Activated CD4-positive, alpha-beta T cell treated with anti-CD3 and anti-CD28 coated beads for 48 hours (primary cell): ENCODE measurements at regions not wholly inside any gene's neighbourhood (a gene's known extent, or its start where the extent isn't known, plus 50 kb on each side); places are given as distances from the start of the nearest gene placed in this dataset.
"Not testable (repeated sequence)": the region's sequence is repeated elsewhere in the genome, so short reads cannot be mapped to it uniquely, and the experiment has no call there.

Source experiments
- DNase-seq: peaks from one replicate; pipeline ENCODE4 v3.0.0-alpha.2; 2020

DNA sequence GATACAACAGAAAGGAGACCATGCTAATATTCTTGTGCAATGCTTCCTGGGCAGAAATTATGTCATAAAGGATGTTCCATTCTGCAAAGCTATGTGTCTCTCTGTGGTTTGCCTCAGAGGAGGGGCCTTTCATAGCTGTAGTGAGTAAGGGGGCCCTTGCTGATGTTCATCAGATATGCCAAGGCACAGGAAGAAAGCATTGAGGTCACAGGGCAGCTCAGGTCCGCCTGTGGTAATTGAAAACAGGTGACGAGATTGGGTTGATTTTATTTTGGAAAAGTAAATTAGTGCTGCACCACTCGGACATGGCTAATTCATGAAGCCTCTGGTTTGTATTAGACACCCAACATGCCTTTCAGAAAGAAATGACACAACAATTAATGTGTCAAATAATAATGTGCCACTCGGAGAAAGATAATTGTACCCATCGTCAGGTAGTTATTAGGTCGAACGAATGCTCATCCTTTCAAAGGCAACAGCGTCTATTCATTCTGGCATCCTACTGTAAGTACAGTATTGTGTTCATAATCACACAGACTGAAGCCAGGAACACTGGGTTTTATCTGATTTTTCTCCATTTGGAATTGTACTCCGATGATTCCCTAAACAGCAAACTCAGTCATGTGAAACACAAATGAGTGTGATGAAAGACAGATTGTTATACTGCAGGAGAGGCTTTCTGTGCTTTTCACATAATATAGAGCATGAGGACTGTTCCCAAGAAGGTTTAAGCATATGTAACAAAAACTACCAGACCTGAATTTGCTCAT, 421.6 kb upstream of the KLF12 start:
- no peak for DNase-seq

DNA sequence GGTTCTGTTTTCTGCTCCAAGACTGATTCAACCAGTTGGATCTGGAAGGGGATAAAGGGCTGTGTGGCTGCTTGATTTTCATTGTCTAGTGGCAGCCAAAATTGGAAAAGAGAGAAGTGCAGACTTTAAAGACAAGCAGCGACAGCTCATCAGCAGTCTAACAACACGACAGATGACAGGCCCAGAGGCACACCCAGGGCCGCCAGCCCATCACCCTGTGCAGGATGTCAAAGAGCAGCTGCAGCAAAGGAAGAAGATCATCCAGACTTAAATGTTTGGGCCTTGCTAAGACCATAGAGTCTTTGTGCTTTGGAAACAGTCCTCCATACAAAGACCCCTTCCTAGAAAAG, 421.0 kb upstream of the KLF12 start:
- DNase-seq = no peak

DNA sequence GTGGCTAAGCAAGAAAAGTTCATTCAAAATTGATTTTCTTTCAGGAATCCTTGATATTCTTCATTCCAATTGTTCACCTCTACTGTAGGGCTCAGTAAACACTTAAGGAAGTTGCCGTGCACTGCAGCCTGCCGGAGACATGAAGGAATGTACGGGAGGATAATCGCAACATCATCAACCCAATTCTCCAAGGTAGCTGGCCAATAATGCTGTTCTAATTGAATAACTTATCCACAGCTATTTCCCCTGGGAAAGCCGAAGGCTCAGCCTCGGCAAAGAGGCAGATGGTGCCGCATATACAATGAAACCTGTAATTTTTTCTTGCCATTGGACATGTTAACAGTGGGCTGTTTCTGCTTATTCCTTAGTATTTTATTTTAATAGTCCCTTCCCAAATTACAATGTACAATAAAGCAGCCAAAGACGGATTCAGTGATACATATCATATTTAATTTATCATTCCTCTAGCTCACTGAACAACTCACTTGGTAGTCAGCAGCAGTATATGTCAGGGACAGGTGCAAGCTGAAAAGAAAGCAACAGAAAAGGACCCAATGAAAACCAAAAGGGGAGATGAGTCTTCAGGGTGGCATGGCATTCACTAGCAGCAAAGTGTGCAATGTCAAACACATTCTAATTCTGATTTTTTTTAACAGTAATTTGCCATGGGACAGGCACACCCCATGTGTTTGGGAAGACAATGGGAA, 420.5 kb upstream of the KLF12 start:
- DNase-seq = no peak

DNA sequence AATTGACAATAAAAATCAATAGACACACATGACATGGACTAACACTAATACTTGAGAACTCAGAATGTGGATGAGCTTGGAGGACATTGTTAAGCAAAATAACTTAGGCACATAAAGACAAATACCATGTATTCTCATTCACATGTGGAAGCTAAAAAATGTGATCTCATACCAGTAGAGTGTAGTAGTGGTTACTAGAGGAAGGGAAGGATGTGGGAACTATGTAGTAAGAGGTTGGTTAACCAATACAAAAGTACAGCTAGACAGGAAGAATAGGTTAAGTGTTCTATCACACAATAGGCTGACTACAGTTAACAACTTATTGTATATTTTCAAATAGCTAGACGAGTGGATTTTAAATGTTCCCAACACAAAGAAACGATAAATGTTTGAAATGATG, 415.8 kb upstream of the KLF12 start:
- DNase-seq = no peak

DNA sequence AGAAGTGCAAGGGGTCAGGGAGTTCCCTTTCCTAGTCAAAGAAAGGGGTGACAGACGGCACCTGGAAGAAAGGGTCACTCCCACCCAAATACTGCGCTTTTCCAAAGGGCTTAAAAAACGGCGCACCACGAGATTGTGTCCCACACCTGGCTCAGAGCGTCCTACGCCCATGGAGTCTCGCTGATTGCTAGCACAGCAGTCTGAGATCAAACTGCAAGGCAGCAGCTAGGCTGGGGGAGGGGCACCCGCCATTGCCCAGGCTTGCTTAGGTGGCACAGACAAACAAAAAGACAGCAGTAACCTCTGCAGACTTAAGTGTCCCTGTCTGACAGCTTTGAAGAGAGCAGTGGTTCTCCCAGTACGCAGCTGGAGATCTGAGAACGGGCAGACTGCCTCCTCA, 402.4 kb upstream of the KLF12 start:
- DNase-seq = not testable (repeated sequence)

DNA sequence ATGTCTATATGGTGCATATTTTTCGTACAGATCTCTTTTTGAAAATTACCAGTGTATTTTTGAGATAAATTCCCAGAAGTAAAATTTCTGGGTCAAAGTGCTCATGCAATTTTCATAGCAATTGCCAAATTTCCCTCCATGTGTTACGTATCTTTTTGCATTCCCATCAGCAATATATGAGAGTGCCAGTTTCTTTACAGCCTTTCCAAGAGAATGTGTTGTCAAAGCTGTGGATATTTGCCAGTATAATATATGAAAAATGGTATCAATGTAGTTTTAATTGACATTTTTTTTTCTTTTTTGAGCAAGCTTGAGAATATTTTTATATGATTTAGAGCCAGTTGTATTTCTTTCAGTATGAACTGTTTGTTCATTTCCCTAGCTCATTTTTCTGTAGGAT, 399.0 kb upstream of the KLF12 start:
- no peak for DNase-seq

DNA sequence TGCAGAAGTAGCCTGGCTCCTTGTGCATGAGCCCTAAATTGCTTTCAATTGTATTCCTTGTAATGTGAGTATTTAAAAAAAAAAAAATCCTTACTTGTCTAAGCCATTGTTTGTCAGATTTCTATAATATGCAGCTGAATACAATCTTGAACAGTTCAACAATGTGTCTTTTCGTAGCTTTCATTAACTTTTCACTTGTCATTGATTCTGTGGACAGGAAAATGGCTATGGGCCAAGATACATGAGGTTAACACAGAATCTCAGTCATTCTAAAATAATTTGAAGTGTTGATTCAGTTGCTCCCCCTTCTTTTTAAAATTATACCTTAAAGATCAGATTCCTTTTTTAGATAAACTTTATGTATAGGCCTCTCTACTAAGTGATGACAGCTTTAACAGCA, 395.8 kb upstream of the KLF12 start:
- DNase-seq = no peak

DNA sequence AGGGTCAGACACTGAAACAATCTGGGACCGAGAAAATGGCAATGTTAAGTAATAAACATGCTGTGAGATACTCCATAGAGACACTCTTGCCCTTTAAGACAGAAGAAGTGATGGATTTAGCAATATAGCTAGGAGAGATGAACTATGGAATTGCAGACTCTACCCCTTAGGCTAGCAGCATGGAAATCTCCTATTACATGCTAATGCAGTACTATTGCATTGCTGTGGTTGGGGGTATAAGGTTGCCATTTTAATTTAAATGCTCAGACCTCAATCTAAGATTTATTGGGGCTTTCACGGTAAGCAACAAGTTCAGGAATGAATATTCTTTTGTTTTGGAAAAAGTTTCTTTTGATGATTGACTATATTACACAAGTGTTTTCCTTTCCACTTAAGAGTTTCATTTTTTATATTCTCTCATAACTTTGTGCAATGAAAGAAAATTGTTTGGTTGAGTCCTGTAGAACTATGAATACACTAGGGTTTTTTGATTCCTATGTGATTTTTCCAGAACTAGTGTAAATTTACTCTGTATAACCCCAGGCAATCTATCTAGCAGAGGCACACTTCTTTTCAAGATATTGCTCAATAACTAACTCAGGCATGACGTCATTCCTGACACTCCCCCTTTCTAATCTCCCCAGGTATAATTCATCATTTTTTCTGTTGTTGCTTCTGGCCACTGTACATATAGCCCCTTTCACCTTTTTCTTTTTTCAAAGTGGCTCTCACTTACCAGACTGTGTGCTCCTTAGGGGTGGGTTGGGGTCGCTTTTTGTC, 394.7 kb upstream of the KLF12 start:
- DNase-seq = no peak

DNA sequence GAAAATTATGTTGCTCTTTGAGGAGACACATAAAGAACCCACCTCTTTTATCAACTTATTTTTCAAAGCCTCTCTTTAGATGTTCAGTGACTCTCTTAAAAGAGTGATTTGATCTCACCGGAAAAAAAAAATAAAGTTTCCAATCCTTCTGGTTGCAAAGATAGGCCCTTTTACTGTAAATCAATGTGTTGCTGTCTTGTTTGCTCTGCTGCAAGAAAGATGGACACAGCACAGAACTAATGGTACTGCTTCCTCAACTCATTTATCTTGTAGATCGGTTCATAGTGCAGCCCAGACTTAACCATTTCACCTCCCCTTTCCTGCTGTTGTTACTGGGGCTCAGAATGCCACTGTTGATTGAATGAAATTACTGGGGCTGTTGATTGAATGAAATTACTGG, 388.9 kb upstream of the KLF12 start:
- DNase-seq = no peak

DNA sequence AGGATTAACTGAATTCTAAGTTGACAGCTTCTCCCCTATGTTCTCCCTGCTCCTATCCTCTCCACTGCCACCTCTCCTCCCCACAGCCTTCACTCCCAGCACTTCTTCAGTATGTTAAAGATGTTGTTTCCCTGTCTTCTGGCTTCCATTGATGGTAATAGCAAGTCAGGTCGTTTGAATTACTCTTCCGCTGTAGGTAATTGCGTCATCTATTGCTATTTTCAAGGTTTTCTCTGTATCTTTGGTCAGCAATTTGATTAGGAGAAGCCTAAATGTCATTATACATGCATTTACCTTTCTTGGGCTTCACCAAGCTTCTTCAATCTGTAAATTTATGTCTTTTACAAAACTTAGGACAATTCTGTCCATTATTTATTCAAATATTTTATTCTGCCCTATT, 377.3 kb upstream of the KLF12 start:
- no peak for DNase-seq

DNA sequence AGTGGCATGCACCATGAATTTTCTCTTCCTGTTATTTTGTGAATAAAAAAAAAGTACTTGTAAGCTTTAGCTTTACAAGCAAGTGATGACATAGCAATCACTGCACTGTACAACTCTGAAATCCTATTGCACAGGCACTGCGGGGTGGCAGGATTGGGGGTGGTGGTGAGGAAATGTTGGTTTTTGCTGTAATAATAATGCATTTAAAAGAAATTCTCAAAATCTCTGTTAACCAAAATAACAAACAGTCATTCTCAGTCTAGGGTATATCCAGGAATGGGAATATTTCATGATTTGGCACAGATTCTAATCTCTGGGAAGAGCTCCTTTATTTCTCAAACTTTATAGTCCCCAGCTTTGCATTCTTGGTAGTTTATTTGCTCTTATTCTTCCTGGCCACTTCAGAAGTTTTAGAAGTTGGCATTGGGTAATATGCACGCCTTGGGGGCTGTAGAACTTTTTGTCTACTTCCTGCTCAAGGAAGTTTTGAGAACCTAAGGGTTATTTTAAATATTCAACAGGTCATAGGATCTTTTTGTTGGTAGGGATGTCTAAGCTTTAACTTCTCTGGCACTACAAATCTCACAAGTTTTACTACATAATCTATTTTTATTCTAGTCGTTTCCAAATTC, 353.0 kb upstream of the KLF12 start:
- no peak for DNase-seq

DNA sequence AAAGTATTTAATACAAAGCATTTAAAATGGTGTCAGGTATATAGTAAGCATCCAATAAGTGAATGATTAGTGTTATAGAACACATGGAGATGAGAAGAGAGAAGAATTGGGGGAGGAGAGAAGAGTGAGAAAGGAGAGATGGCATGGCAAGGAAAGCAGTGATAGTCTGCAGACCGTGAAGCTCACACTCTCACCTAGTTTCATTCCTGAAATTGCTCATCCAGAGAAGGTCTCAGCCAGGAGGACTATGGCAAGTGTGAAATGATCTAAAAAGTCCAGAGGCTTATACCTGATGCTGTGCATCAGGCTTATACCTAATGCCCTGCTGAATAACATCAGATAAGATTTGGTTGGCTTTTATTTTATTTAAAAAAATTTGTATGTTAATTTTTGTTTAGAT, 351.6 kb upstream of the KLF12 start:
- no peak for DNase-seq

DNA sequence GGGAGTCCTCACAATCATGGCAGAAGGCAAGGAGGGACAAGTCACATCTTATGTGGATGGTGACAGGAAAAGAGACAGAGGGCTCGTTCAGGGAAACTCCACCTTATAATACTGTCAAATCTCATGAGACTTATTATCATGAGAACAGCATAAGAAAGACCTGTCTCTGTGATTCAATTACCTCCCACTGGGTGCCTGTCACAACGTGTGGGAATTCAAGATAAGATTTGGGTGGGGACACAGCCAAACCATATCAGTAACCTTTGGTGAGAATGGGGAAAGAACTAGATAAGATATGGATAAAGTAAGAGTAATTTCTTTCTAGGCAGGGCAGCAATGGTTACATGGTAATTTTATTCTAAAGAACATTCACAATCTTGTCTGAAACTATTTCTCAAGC, 344.9 kb upstream of the KLF12 start:
- no peak for DNase-seq

DNA sequence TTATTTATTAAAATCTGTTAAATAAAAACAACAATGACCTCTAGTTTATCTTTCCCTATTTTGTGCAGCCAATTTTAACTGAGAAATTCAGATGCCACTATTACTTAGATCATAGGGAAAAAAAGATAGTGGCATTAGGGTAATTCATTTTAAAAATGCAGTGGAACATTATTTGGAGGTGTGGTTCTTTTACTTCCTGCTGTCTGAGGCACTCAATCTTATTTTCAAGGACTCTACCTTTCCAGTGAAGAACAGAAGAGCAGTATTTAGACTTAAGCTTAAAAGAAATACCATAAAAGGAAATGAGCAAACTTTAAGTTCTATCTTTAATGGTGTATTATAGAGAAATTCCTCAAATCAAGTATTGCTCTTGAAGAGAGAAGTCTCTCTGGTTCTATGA, 342.6 kb upstream of the KLF12 start:
- DNase-seq = no peak

DNA sequence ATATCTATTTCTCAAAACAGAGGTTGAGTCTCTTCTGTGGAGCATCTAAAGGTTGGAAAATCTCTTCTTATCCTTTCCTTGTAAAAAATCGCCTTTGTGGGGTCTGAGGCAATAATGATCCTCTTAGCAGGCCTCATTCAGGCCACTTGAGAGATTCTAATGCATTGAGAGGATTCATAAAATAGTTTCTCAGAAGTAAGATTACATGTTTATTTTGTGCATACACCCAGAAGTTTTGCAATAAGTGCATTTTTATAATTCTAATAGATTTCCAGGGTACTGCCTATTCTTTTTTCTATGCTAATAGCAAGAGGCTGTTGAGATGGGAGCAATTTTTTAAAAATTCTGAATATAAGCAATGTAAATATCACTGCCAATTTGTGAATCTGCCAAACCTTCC, 342.2 kb upstream of the KLF12 start:
- DNase-seq = no peak

DNA sequence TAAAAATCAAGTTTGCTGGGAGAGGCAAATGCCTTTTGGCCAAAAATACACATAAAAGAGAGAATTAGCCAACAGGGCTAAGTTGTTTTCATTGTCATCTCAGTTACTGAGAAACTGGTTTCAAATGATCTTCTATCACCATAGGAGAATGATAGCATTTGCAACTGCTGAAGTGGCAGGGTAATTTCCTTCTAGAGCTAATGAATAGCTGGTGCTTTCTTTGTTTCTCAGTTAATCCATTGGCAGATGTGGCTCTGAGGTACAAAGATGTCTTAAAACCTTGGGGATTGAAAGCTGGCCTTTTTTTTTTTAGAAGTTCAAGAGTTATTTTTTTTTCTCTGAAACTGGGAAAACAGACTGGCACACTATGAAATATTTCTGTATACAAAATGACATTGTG, 332.7 kb upstream of the KLF12 start:
- no peak for DNase-seq

DNA sequence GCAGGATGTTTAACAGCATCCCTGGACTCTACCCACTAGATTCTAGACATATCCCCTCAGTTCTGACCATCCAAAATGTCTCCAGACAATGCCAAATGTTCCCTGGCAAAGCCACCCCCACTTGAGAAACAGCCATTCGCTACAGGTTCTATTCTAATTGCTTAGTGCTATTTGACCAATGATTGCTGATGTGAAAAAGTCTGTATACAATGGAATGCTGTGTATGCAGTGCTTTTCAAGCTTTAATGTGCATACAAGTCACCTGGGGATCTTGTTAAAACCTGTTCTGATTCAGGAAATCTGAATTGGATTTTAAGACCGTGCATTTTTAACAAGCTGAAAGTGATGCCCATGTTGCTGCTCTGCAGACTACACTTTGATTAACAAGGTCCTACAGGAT, 331.8 kb upstream of the KLF12 start:
- DNase-seq = no peak

DNA sequence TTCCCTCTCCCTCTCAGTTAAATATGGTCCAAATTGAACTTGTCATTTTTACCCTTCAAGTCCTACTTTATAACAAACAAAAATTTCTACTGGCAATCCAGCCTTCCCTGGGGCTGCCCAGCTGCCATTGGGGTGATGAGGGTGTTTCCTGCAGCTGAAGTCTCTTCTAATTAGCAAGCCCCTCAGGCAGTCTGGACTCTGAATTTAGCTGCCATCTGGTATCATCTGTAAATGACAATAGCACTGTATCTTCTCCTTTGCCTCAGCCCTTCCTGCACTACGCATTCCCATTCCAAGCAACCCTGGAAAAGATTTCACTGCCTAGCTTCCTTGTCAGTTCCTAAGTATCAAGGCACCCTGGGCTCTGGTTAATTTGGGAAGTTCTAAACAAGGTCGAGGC, 331.1 kb upstream of the KLF12 start:
- DNase-seq = no peak

DNA sequence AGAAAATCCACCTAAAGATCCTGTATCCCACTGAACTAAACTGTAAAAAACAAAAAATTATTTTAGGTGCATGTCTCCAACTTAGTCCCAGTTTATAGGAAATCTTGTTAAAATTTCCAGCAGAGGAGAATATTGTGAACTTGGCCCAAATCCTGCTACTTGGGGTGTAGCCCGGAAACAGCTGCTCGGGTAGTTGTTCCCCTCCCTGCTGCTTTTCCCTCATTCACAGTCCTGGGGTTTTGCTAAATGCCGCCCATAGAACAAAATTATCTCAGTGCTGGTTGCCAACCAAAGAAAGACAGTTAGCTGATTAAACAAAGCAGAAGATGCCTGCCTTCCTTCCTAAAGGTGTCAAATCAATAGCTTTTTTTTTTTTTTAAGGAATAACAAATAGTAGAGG, 330.5 kb upstream of the KLF12 start:
- DNase-seq = no peak

DNA sequence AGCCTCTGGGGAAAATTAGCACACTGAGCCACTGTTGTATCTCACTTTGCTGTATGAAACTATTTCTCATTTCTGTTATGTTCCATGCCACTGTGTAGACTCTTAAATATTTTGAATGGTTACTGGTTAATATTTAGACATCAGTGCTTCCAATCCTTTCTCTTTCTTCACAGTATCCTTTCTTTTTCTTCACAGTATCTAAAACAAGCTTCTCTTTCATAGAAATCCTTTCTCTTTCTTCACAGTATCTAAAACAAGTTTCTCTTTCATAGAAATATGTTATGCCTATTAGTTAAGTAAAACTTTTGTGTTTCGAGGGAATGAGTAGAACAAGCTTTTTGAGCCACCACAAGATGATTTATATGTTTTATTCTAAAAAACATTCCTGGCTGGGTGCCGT, 326.8 kb upstream of the KLF12 start:
- no peak for DNase-seq

DNA sequence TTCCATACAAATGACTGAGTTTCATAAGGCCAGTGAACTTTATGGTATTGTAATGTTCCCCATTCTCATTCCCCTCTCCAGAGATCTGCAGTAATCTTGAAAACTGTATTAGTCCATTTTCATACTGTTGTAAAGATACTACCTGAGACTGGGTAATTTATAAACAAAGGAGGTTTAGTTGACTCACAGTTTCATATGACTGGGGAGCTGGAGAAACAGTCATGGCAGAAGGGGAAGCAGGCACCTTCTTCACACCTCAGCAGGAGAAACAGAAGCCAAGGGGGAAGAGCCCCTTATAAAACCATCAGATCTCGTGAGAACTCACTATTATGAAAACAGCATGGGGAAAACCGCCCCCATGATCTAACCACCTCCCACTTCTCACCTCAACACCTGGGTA, 318.7 kb upstream of the KLF12 start:
- no peak for DNase-seq

DNA sequence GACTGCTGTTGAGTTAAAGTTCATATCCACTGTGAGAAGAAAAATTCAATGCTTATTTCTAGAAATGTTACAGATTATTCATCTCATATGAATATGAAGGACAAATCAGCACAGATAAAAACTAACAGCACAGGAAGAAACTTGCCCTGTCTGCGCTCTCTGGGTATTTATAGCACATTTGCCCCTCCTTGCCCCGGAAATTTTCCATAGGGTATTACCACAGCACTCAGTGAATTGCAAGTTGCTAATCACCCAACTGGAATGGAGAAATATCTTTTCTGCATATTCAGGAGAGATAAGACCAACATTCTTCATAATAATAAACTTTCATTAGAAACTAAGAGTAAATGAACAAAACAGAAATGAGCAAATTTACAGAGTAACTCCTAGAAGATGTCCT, 318.0 kb upstream of the KLF12 start:
- DNase-seq = no peak

DNA sequence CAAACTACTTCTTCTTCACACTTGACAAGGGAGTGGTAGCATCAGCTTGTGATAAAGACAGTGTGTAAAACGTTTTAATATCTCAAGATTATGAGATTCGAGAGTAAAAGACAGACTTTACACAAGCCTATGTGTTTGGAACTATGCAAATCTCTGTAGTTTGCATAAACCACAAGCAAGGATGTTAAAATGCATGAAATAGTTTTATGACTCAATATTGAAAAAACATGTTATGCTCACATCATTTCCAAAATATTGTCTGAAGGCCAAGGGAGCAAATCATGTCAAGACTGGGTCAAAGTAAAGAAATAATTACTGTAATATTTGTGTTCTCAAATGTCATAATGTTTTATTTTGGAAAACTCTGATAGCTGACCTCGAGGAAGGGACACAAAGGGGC, 316.8 kb upstream of the KLF12 start:
- DNase-seq = no peak

DNA sequence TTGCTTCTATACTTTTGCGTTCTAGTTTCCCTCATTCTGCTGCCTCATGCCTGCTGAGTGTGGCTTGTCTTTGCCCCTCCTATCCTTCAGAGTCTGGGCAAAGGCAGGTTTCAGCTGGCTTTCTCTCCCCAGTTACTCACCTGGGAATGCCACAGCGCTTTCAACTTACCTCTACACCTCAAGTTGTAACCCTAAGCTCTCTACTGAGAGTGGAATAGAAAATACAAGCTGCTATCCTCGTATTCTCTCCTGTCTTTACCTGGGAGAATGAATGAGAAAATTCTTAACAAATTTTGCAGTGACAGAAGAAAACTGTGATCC, 316.3 kb upstream of the KLF12 start:
- no peak for DNase-seq
